GM12872 (cell line): ENCODE measurements at regions not wholly inside any gene's neighbourhood (a gene's known extent, or its start where the extent isn't known, plus 50 kb on each side); places are given as distances from the start of the nearest gene placed in this dataset.

Experiments
- CTCF ChIP-seq: IDR thresholded peaks from 3 replicates; pipeline ENCODE4 v1.5.1; 2011; ENCODE audit warnings: low read depth, mild to moderate bottlenecking, low read length, moderate library complexity; ENCODE audit not compliant: insufficient read depth

GRCh38 chr9:109923806-109924205, 143.8 kb downstream of the PALM2AKAP2 start:
- TF ChIP-seq CTCF, result no peak

- no peak for TF ChIP-seq CTCF
These were observed 145.8 kb downstream of the PALM2AKAP2 start for GRCh38 chr9:109925799-109926198.

GRCh38 chr9:109926421-109926869, 146.4 kb downstream of the PALM2AKAP2 start:
- no peak for TF ChIP-seq CTCF

- no peak for TF ChIP-seq CTCF
These were observed 151.6 kb downstream of the PALM2AKAP2 start for GRCh38 chr9:109931623-109932022.

GRCh38 chr9:109934136-109934856, 154.3 kb downstream of the PALM2AKAP2 start:
- no peak for TF ChIP-seq CTCF

- TF ChIP-seq CTCF, result no peak
These were observed 154.8 kb downstream of the PALM2AKAP2 start for GRCh38 chr9:109934857-109935215.

GRCh38 chr9:109935406-109936087, 155.5 kb downstream of the PALM2AKAP2 start:
- TF ChIP-seq CTCF, result no peak
